ENCODE measurements at regions not wholly inside any gene's neighbourhood (a gene's known extent, or its start where the extent isn't known, plus 50 kb on each side); places are given as distances from the start of the nearest gene placed in this dataset.

DNA sequence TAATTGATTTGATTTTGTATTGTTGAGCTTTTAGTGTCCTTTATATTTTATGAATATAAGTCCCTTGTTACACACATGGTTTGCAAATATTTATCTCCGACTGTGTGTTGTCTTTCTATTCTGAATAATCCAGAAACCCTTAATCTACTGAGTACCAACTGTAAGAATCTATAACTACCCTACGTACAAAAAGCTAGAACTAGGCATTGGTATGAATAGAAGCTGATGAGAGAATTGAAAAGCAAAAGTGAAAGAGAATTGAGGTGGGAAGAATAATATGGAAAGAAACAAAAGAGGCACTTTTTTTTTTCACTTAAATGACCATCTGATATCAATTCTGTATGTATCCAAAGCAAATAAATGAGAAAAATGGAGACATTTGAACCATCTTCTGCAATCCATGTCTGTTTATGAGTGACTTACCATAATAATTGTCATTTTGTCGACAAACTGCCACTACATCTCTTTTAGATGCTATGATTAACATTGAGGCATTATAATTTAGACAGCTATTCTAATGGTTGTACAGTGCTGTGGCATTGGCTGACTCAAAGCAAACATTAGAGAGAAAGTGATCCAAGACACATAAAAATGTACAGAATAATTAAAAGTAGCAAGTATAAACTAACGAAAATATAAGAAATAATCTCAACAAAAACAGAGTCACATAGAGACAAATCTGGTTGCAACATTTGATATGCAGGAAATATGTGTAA lies 1516.6 kb upstream of the AGA start:
- no peak for TF ChIP-seq ZNF274 (IDR thresholded peaks at IDR 0.05; ENCODE audit: low read depth, low read length)
- no peak for TF ChIP-seq SUZ12 (IDR thresholded peaks at IDR 0.05; ENCODE audit: extremely low read depth, insufficient read depth, insufficient read length)

Data from NT2/D1 (cell line).